Stimulated activated naive CD4-positive, alpha-beta T cell (primary cell): ENCODE measurements at regions not wholly inside any gene's neighbourhood (a gene's known extent, or its start where the extent isn't known, plus 50 kb on each side); places are given as distances from the start of the nearest gene placed in this dataset.
"Not testable (repeated sequence)": the region's sequence is repeated elsewhere in the genome, so short reads cannot be mapped to it uniquely, and the experiment has no call there.

ENCODE experiments used
- DNase-seq, 6 experiments: peaks; one replicate each; lab custom pipeline; 2025; lab: John Stamatoyannopoulos, UW

GRCh38 chr2:185988907-185989306, 250.3 kb downstream of the FSIP2 start:
- DNase-seq, result not testable (repeated sequence)

- DNase-seq, result no peak
Observed at GRCh38 chr2:185990861-185991525, 252.4 kb downstream of the FSIP2 start.

GRCh38 chr2:185998562-185999070, 260.0 kb downstream of the FSIP2 start:
- no peak for DNase-seq

- DNase-seq, result no peak
Observed at GRCh38 chr2:186009341-186009740, 270.7 kb downstream of the FSIP2 start.

GRCh38 chr2:186017278-186017677, 278.7 kb downstream of the FSIP2 start:
- DNase-seq, result no peak

GRCh38 chr2:186024921-186025320, 286.3 kb downstream of the FSIP2 start:
- no peak for DNase-seq

GRCh38 chr2:186027922-186028321, 289.3 kb downstream of the FSIP2 start:
- DNase-seq, result no peak

- DNase-seq, result no peak
Observed at GRCh38 chr2:186031229-186031628, 292.6 kb downstream of the FSIP2 start.

- DNase-seq, result no peak
Observed at GRCh38 chr2:186032102-186032738, 293.6 kb downstream of the FSIP2 start.

GRCh38 chr2:186032930-186033329, 294.3 kb downstream of the FSIP2 start:
- no peak for DNase-seq

GRCh38 chr2:186033541-186033940, 294.9 kb downstream of the FSIP2 start:
- no peak for DNase-seq

- no peak for DNase-seq
Observed at GRCh38 chr2:186036862-186037449, 298.4 kb downstream of the FSIP2 start.

GRCh38 chr2:186042207-186043028, 303.8 kb downstream of the FSIP2 start:
- no peak for DNase-seq

- DNase-seq, result no peak
Observed at GRCh38 chr2:186044761-186045160, 306.2 kb downstream of the FSIP2 start.

GRCh38 chr2:186052930-186053329, 314.3 kb downstream of the FSIP2 start:
- no peak for DNase-seq

GRCh38 chr2:186058614-186059013, 320.0 kb downstream of the FSIP2 start:
- no peak for DNase-seq

GRCh38 chr2:186059096-186059495, 320.5 kb downstream of the FSIP2 start:
- no peak for DNase-seq

GRCh38 chr2:186060744-186061440, 322.3 kb downstream of the FSIP2 start:
- no peak for DNase-seq

- DNase-seq, result no peak
Observed at GRCh38 chr2:186064507-186064906, 325.9 kb downstream of the FSIP2 start.

GRCh38 chr2:186065491-186065890, 326.9 kb downstream of the FSIP2 start:
- no peak for DNase-seq

GRCh38 chr2:186068139-186068801, 329.7 kb downstream of the FSIP2 start:
- no peak for DNase-seq
